ENCODE measurements at regions not wholly inside any gene's neighbourhood (a gene's known extent, or its start where the extent isn't known, plus 50 kb on each side); places are given as distances from the start of the nearest gene placed in this dataset.

DNA sequence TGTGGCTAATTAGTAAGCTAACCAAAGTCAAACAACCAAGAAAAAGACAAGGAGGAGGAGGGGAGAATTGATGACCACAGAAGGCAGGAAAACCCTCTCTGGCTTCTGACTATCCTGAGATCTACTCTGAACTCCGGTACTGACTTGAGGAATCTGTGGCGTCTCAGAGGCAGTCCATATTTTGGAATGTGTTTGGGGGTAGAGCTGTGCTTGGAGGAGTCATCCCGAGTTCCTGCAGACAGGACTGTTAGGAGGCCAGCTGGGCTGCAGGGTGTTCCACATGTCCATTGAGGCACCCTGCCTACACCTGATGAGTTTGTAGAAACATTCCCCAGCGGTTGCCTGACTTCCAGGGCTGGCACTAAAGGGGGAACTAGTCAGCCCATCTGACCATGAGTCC is 91.6 kb downstream of the PLCE1 start:
- no peak overlapping the region for H2BK15ac ChIP-seq (ENCODE audit: low read length)
- no peak overlapping the region for H2BK120ac ChIP-seq (replicated peaks; ENCODE audit: low read depth, low read length)
- H2AK5ac ChIP-seq (ENCODE audit: low read depth, low read length): no peak overlapping the region
- no peak overlapping the region for H3K4me2 ChIP-seq (ENCODE audit: insufficient read depth in 1 of 2, low read depth in 2 of 2, low read length in 2 of 2)
- no peak overlapping the region for H3K27ac ChIP-seq (ENCODE audit: low read depth, low read length)
- no peak overlapping the region for H2AFZ ChIP-seq (ENCODE audit: low read length)
- H2BK5ac ChIP-seq (ENCODE audit: low read depth, low read length): no peak overlapping the region
- CTCF ChIA-PET (ENCODE audit: partially characterized antibody): interaction anchor here (0.9 to 1.4 kb wide), 3 partner anchors 9 to 164 kb away, joined by 3 to 6 read pairs (median 4); no protein-coding TSS in a partner anchor
- no peak overlapping the region for H3K4ac ChIP-seq (replicated peaks; ENCODE audit: insufficient read length, low read depth, low read length)
- no peaks in the 10 kb centered on the region for H4K20me1 ChIP-seq (replicated peaks in 1 of 2; ENCODE audit: control insufficient read depth in 1 of 2, insufficient read depth in 2 of 2, low read length in 2 of 2)
- no peak overlapping the region for H3K56ac ChIP-seq (replicated peaks; ENCODE audit: insufficient read length, low read depth, low read length)
- no peaks in the 10 kb centered on the region for H3K23me2 ChIP-seq (ENCODE audit: low read depth, low read length)
- no peaks in the 10 kb centered on the region for H3K4me1 ChIP-seq (replicated peaks in 1 of 4; ENCODE audit: control insufficient read depth in 3 of 4, insufficient read depth in 4 of 4, low read length in 3 of 4)
- no peak overlapping the region for H3K4me3 ChIP-seq (ENCODE audit: extremely low read depth in 1 of 4, insufficient read depth in 2 of 4, low read depth in 3 of 4, low read length in 4 of 4)
- no peaks in the 10 kb centered on the region for H3K36me3 ChIP-seq (ENCODE audit: control insufficient read depth in 2 of 4, insufficient read depth in 4 of 4, low read length in 3 of 4)
- FAIRE-seq (no peak), DNase-seq (ENCODE audit: low read depth in 1 of 2, low spot score in 2 of 2) (no peak)
- no peaks in the 10 kb centered on the region for H3K79me1 ChIP-seq (ENCODE audit: low read depth, low read length)
- no peak for TF ChIP-seq EZH2 (IDR thresholded peaks at IDR 0.05; ENCODE audit: low read depth, low read length, severe bottlenecking)
- no peak for TF ChIP-seq USF2 (IDR thresholded peaks at IDR 0.05; ENCODE audit: low read length)
- H4K5ac ChIP-seq (ENCODE audit: insufficient read length, low read depth, low read length): no peak overlapping the region
- no peaks in the 10 kb centered on the region for H3K79me2 ChIP-seq (ENCODE audit: control insufficient read depth in 1 of 2, insufficient read depth in 2 of 2, low read length in 2 of 2)
- no peak overlapping the region for H2BK12ac ChIP-seq (ENCODE audit: low read depth, low read length)
- POLR2A ChIA-PET (ENCODE audit: partially characterized antibody): no interaction called here
- no peak overlapping the region for H4K8ac ChIP-seq (ENCODE audit: extremely low read depth, insufficient read depth, low read length)
- H4K91ac ChIP-seq (replicated peaks; ENCODE audit: insufficient read length, low read length): peak overlapping the region; percentile 57
- H3K9ac ChIP-seq (replicated peaks in 1 of 4; ENCODE audit: extremely low read depth in 1 of 4, low read depth in 3 of 4, low read length in 3 of 4): no peak overlapping the region
- no peak overlapping the region for H3K14ac ChIP-seq (ENCODE audit: insufficient read length)
- peaks cover 0 to 5% of the 10 kb centered on the region in 2 experiments; a peak in 1 of 4 replicates for H3K9me3 ChIP-seq (ENCODE audit: insufficient read depth in 2 of 2, low read depth in 1 of 2, low read length in 1 of 2)
- no peak overlapping the region for H2BK20ac ChIP-seq (ENCODE audit: low read length)
- no peaks in the 10 kb centered on the region for H3K27me3 ChIP-seq (replicated peaks in 1 of 4; ENCODE audit: control insufficient read depth in 3 of 4, extremely low read depth in 1 of 4, insufficient read depth in 3 of 4, low read length in 3 of 4)
- WGBS, 2 experiments (ENCODE audit: extremely low coverage in 1 of 2, insufficient coverage in 1 of 2, insufficient read length in 1 of 2, insufficient replicate concordance in 2 of 2, low coverage in 1 of 2, low lambda C conversion rate in 2 of 2, missing lambda C conversion rate in 1 of 2): 89% methylated on average over 4 of the region's 4 CpGs; no CpG with 5 or more reads in 1 of the 2 experiments
- no peak overlapping the region for H3K18ac ChIP-seq (ENCODE audit: extremely low read depth, low read length)
- H3K23ac ChIP-seq (ENCODE audit: insufficient read length): no peak overlapping the region

All from H1 (cell line).